AG04450 (cell line): ENCODE measurements at regions not wholly inside any gene's neighbourhood (a gene's known extent, or its start where the extent isn't known, plus 50 kb on each side); places are given as distances from the start of the nearest gene placed in this dataset.

Experiments used
- CTCF ChIA-PET: fragments of 300-600, 350-600 bp; formaldehyde crosslinking; extraction: SDS; loops from one replicate; lab custom pipeline; 2022; ENCODE audit warnings: antibody characterized with exemption, inconsistent platforms; lab: Charles Lee
- POLR2A ChIA-PET: fragments of 350-600 bp; formaldehyde crosslinking; extraction: SDS; loops from one replicate; lab custom pipeline; 2021; ENCODE audit warnings: antibody characterized with exemption, inconsistent platforms; lab: Yijun Ruan, JAX
- DNase-seq: peaks from one replicate; pipeline ENCODE4 v3.0.0-alpha.2; 2011; ENCODE audit warnings: low read depth, low spot score
- H3K27ac ChIP-seq: one replicate; pipeline ENCODE4 v1.5.1; 2012; ENCODE audit warnings: low read depth, low read length, control low read depth
- H3K27me3 ChIP-seq: one replicate; pipeline ENCODE4 v1.6.0; 2012; ENCODE audit warnings: low read length; ENCODE audit not compliant: control insufficient read depth, insufficient read depth
- H3K4me3 ChIP-seq: 2 replicates; pipeline ENCODE4 v1.5.1; 2011; ENCODE audit warnings: mild to moderate bottlenecking, low read depth, low read length, control low read depth
- H3K9me3 ChIP-seq: 2 replicates; pipeline ENCODE4 v1.5.1; 2012; ENCODE audit warnings: low read length; ENCODE audit not compliant: control insufficient read depth, insufficient read depth
- CTCF ChIP-seq: IDR thresholded peaks from 2 replicates; pipeline ENCODE4 v1.5.1; 2011; ENCODE audit warnings: low read depth, low read length, control low read depth, inconsistent platforms

- POLR2A ChIA-PET = no interaction called here
- no peak overlapping the region for H3K27ac ChIP-seq
- no peak for TF ChIP-seq CTCF
- no peak for DNase-seq
- peaks cover 8% of the 10 kb centered on the region for H3K9me3 ChIP-seq
- no peaks in the 10 kb centered on the region for H3K27me3 ChIP-seq
- no peak overlapping the region for H3K4me3 ChIP-seq
- CTCF ChIA-PET = interaction anchor here (1.0 kb wide), 1 partner anchor 13 kb away, joined by 3 read pairs; no protein-coding TSS in a partner anchor
These were observed 266.7 kb upstream of the FOXF1 start for GRCh38 chr16:86243571-86244154.

DNA sequence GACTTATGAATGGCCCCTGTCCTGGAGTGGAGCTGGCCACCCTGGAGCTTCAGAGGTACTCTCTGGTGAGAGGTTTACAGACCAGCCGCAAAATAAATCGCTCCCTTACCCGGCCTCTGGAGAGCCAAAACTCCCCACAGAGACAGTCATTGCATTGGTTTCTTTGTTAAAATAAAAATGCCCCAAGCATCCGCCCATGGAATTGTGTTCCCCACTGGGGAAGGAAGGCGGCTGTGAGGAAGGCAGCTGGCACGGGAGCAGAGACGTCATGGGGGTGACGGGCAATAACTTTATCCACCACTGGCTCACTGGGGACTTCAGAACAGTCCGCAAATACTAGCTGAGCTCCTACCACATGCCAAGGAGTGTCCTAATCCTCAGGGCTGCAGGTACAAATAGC is 266.2 kb upstream of the FOXF1 start:
- no peak for TF ChIP-seq CTCF
- Histone ChIP-seq H3K27ac (no peak overlapping the region), H3K27me3 (no peaks in the 10 kb centered on the region), H3K4me3 (no peak overlapping the region), H3K9me3 (peaks cover 8% of the 10 kb centered on the region)
- CTCF ChIA-PET = no interaction called here
- DNase-seq = no peak
- POLR2A ChIA-PET = no interaction called here

- no peak for TF ChIP-seq CTCF
- CTCF ChIA-PET = no interaction called here
- POLR2A ChIA-PET = no interaction called here
These were observed 265.4 kb upstream of the FOXF1 start for GRCh38 chr16:86244936-86245335.

DNA sequence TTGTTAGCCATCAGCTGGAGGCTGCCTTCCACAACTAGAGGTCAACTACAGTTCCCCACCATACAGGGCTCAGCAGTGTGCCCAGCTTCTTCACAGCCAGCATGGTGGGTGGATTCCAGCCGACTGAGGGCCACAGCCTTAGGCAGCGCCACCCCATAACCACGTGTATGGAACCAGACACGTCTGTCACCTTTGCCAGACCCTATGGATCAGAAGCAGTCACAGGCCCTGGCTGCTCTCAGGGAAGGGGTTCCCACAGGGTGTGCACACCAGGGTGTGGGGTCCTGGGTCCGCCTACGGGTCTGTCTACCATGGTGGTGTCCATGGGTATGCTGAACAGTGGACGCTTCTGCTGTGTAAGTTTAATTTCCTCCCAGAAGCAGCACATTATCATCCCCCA is 265.0 kb upstream of the FOXF1 start:
- ChIA-PET CTCF (no interaction called here), POLR2A (no interaction called here)
- TF ChIP-seq CTCF = no peak
- no peaks in the 10 kb centered on the region for H3K27me3 ChIP-seq
- peaks cover 8% of the 10 kb centered on the region for H3K9me3 ChIP-seq
- H3K4me3 ChIP-seq = no peak overlapping the region
- no peak for DNase-seq
- no peak overlapping the region for H3K27ac ChIP-seq

More at GRCh38 chr16:86244936-86245335, 265.4 kb upstream of the FOXF1 start:
- Histone ChIP-seq H3K27me3 (no peaks in the 10 kb centered on the region), H3K4me3 (no peak overlapping the region), H3K27ac (no peak overlapping the region), H3K9me3 (peaks cover 8% of the 10 kb centered on the region)
- no peak for DNase-seq

- DNase-seq = no peak
- ChIA-PET CTCF (no interaction called here), POLR2A (no interaction called here)
- H3K27ac ChIP-seq = no peak overlapping the region
- no peaks in the 10 kb centered on the region for H3K27me3 ChIP-seq
- peaks cover 8% of the 10 kb centered on the region for H3K9me3 ChIP-seq
- no peak overlapping the region for H3K4me3 ChIP-seq
- no peak for TF ChIP-seq CTCF
These were observed 264.4 kb upstream of the FOXF1 start for GRCh38 chr16:86245895-86246294.
